Activated naive CD8-positive, alpha-beta T cell treated with anti-CD3 and anti-CD28 coated beads, Interleukin-2, amount 10 ng/mL, durations not matched to agents 7 days and 5 days (primary cell): ENCODE measurements at regions not wholly inside any gene's neighbourhood (a gene's known extent, or its start where the extent isn't known, plus 50 kb on each side); places are given as distances from the start of the nearest gene placed in this dataset.
"Not testable (repeated sequence)": the region's sequence is repeated elsewhere in the genome, so short reads cannot be mapped to it uniquely, and the experiment has no call there.

Experiments used
- ATAC-seq: fragments of 150-1000 bp; cut with Tn5 transposase; one replicate; pipeline ENCODE4 v1.10.0; 2021; ENCODE audit warnings: low read depth, moderate library complexity
- POLR2A ChIA-PET: fragments of 350-600 bp; sonication (Branson Sonifier 250); formaldehyde crosslinking; loops from one replicate; lab custom pipeline; 2021; ENCODE audit warnings: antibody characterized with exemption; lab: Charles Lee
- DNase-seq: peaks from one replicate; pipeline ENCODE4 v3.0.0; 2021
- H3K27ac Mint-ChIP-seq: one replicate; pipeline ENCODE4 v1.8.0; 2022; ENCODE audit warnings: mild to moderate bottlenecking, mixed read lengths
- H3K27me3 Mint-ChIP-seq: one replicate; pipeline ENCODE4 v1.8.0; 2022; ENCODE audit warnings: mild to moderate bottlenecking, moderate library complexity, mixed read lengths
- H3K36me3 Mint-ChIP-seq: one replicate; pipeline ENCODE4 v1.8.0; 2021; ENCODE audit warnings: mild to moderate bottlenecking, mixed read lengths
- H3K4me1 Mint-ChIP-seq: one replicate; pipeline ENCODE4 v1.8.0; 2021; ENCODE audit warnings: mixed read lengths
- H3K4me3 Mint-ChIP-seq: one replicate; pipeline ENCODE4 v1.8.0; 2022; ENCODE audit warnings: mild to moderate bottlenecking, moderate library complexity, mixed read lengths
- H3K9me3 Mint-ChIP-seq: one replicate; pipeline ENCODE4 v1.8.0; 2021; ENCODE audit warnings: mixed read lengths

DNA sequence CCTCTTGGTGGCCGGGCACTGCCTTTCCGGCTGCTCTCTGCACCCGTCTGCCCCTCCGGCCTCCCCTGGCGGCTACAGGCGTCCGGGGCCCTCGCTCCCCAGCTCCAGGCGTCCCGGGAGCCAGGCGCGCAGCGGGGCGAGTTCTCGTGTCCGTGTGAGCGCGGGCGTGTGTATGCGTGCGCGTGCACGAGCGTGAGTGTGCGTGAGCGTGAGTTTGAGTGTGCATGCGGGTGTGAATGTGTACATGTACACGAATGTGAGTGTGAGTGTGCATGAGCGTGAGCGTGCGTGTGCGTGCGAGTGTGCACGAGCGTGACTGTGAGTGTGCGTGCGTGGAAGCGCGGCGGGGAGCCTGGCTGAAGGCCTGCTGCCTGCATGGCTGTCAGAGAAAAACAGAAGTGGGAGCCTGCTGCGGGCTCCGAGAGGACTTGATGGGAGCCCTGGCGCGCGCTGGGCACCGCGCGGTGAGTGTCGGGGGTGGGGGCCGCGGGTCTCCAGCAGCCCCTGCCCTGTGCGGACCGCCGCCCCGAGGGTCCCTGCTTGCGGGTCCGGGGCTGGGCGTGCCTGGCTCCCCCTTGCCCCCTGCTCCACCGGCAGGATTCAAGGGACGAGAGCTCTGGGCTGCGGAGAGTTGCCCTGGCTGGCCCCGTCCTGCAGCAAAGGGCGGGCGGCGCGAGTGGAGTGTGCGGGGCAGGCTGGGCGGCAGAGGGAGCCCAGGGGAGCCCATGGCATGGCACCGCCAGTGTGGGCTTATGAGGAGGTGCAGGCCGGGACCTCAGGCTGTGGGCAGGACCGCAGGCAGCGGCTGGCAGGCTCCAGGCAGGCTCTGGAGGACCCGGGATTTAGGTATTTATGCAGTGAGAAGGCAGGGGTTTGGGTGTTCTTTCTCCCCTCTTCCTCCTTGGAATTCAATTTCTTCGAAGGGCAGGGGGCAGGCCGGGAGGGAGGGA, 75.8 kb upstream of the EN2 start:
- Mint-ChIP-seq H3K27ac (no peak overlapping the region), H3K9me3 (no peaks in the 10 kb centered on the region), H3K4me1 (peaks cover 4% of the 10 kb centered on the region), H3K4me3 (no peak overlapping the region), H3K36me3 (no peaks in the 10 kb centered on the region), H3K27me3 (peaks cover 63% of the 10 kb centered on the region)
- ATAC-seq (no peak), DNase-seq (no peak)
- POLR2A ChIA-PET = no interaction called here

DNA sequence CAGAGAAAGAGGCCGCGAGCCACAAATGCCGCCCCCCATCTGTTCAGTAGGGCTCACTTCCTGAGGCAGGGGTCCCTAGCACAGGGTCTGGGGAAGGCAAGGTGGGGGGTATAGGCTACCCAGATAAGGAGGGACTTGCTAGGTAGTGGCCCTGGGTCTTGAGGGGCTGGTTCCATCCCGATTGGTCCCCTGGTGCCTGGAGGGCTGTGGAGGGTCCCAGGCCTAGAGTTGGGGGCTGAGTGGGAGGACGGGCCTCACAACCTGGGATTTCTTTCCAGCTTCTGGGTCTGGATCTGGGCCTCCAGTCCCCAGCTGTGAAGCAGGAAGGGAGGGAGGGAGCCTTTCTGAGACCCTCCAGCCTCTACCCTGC, 75.1 kb upstream of the EN2 start:
- no peaks in the 10 kb centered on the region for H3K9me3 Mint-ChIP-seq
- H3K4me3 Mint-ChIP-seq = no peak overlapping the region
- H3K27ac Mint-ChIP-seq = no peak overlapping the region
- peaks cover 56% of the 10 kb centered on the region for H3K27me3 Mint-ChIP-seq
- peaks cover 4% of the 10 kb centered on the region for H3K4me1 Mint-ChIP-seq
- no peaks in the 10 kb centered on the region for H3K36me3 Mint-ChIP-seq
- no peak for ATAC-seq
- POLR2A ChIA-PET = no interaction called here
- DNase-seq = no peak

- Mint-ChIP-seq H3K36me3 (no peaks in the 10 kb centered on the region), H3K27ac (no peak overlapping the region), H3K27me3 (peaks cover 51% of the 10 kb centered on the region), H3K4me1 (peaks cover 4% of the 10 kb centered on the region), H3K9me3 (no peaks in the 10 kb centered on the region), H3K4me3 (no peak overlapping the region)
- ATAC-seq (no peak), DNase-seq (no peak)
- POLR2A ChIA-PET = no interaction called here
Measured at GRCh38 chr7:155383756-155384491, 74.0 kb upstream of the EN2 start.

DNA sequence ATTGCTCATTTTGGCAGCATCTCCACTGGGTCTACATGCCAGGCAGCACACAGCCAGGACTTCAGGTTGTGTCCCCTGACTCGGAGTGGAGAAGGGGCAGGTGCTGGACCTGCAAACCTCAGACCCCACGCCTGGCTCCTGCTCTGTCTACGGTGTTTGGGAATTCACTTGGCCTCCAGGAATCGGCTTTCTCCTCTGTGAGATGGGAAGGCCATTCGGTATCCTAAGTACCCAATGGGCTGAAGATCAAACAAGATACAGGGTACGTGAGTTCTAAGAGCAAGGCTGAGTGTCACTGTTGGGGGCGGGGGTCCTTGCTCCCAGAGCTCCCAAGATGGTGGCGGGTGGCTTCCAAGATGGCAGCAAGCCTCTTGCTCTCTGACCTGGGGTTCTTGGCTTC, 73.2 kb upstream of the EN2 start:
- no peak for DNase-seq
- POLR2A ChIA-PET = no interaction called here
- Mint-ChIP-seq H3K9me3 (no peaks in the 10 kb centered on the region), H3K4me1 (peaks cover 4% of the 10 kb centered on the region), H3K27me3 (peaks cover 44% of the 10 kb centered on the region), H3K4me3 (no peak overlapping the region), H3K27ac (no peak overlapping the region), H3K36me3 (no peaks in the 10 kb centered on the region)
- ATAC-seq = no peak

DNA sequence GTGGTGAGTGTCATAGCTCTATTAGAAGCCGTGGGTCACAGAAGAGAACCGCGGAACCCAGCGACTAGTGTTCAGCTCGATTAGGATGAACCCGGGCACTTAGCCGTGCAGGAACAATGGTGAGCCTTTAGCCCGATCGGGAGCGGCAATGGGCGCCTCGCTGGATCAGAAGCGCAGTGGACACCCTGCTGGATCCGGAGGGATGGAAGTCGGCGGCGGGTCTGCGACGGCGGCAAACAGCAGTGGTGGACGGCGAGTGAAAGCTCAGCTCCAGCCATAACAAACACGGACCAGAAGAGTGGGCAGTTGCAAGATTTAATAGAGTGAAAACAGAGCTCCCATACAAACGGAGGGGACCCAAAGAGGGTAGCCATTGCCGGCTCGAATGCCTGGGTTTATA, 72.7 kb upstream of the EN2 start:
- POLR2A ChIA-PET, ATAC-seq: not testable (repeated sequence)
- peaks cover 43% of the 10 kb centered on the region for H3K27me3 Mint-ChIP-seq

DNA sequence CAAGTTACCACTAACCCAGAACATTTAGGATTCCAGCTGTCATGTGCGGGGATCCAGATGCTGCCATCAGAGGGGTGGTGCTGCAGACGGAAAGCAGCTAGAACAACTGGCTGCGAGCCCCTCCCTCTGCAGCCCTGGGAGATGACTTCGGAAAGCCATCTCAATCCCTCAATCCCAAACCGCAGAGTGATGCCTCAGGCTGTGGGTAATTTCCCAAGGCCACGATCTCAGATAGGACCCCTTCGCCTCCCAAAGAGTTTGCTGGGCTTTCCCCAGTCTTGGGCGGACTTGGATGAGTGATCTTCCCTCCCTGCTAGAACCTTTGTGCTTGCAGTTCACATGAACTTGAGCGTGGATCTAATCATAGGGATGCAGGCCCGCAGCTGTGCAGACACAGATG, 71.3 kb upstream of the EN2 start:
- DNase-seq = no peak
- Mint-ChIP-seq H3K4me1 (no peaks in the 10 kb centered on the region), H3K36me3 (no peaks in the 10 kb centered on the region), H3K27me3 (peaks cover 35% of the 10 kb centered on the region), H3K4me3 (no peak overlapping the region), H3K9me3 (no peaks in the 10 kb centered on the region), H3K27ac (no peak overlapping the region)
- POLR2A ChIA-PET = no interaction called here
- ATAC-seq = no peak

More for the DNA sequence above, 72.7 kb upstream of the EN2 start:
- H3K4me3 Mint-ChIP-seq, DNase-seq, H3K27ac Mint-ChIP-seq, H3K36me3 Mint-ChIP-seq, H3K4me1 Mint-ChIP-seq, H3K9me3 Mint-ChIP-seq: not testable (repeated sequence)

GRCh38 chr7:155387066-155387620, 70.8 kb upstream of the EN2 start:
- ATAC-seq (no peak), DNase-seq (no peak)
- Mint-ChIP-seq H3K27ac (no peak overlapping the region), H3K27me3 (peaks cover 31% of the 10 kb centered on the region), H3K9me3 (no peaks in the 10 kb centered on the region), H3K36me3 (no peaks in the 10 kb centered on the region), H3K4me3 (no peak overlapping the region), H3K4me1 (no peaks in the 10 kb centered on the region)
- POLR2A ChIA-PET = no interaction called here

- no peak for ATAC-seq
- POLR2A ChIA-PET = no interaction called here
Measured at GRCh38 chr7:155388561-155388960, 69.4 kb upstream of the EN2 start.

GRCh38 chr7:155391414-155391813, 66.5 kb upstream of the EN2 start:
- Mint-ChIP-seq H3K9me3 (no peaks in the 10 kb centered on the region), H3K27ac (no peak overlapping the region), H3K36me3 (no peaks in the 10 kb centered on the region), H3K4me1 (no peaks in the 10 kb centered on the region), H3K27me3 (peaks cover 16% of the 10 kb centered on the region), H3K4me3 (no peak overlapping the region)
- ATAC-seq (no peak), DNase-seq (no peak)
- POLR2A ChIA-PET = no interaction called here

More at GRCh38 chr7:155388561-155388960, 69.4 kb upstream of the EN2 start:
- Mint-ChIP-seq H3K4me1 (no peaks in the 10 kb centered on the region), H3K9me3 (no peaks in the 10 kb centered on the region), H3K36me3 (no peaks in the 10 kb centered on the region), H3K27me3 (peaks cover 24% of the 10 kb centered on the region), H3K27ac (no peak overlapping the region), H3K4me3 (no peak overlapping the region)
- no peak for DNase-seq

DNA sequence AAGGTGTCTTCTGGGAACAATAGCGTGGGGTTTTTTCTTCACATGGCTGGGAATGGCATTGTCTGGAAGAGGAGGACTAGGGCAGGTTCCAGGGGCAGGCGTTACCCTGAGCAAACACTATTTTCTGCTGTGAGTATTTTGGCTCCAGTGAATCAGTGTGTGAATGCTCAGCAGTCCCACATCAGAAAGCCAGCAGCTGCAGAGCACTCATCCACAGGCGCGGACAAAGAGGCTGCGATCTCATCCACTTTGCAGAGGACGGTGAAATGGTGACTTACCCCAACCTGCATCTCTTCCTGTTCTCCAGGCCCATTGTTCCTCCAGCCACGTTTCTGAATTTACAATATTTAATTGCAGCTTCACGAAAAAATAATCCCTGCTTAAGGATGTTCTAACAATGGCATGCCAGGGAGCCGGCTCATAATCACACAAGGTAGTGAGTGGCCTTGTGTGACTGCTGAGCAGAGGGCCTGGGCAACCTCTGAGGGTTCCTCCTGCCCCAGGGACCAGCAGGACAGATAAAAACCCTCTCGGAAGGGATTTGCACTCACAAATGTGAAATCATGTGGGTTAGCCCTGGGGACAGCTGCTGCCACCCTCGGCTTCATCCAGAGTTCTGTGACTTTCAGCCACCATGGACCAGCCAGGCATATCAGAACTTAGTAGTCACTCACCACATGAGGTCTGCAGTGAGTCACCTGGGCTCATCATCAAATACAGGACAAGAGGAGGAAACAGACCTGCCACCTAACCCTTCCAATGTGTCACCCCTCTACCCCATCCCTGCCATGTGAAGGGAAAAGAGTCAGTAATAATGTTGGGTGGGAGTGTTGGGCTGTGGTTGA, 65.0 kb upstream of the EN2 start:
- DNase-seq (no peak), ATAC-seq (no peak)
- Mint-ChIP-seq H3K27me3 (peaks cover 16% of the 10 kb centered on the region), H3K36me3 (no peaks in the 10 kb centered on the region), H3K9me3 (no peaks in the 10 kb centered on the region), H3K4me1 (no peaks in the 10 kb centered on the region), H3K4me3 (no peak overlapping the region), H3K27ac (no peak overlapping the region)
- POLR2A ChIA-PET = no interaction called here

- POLR2A ChIA-PET = no interaction called here
- no peaks in the 10 kb centered on the region for H3K4me1 Mint-ChIP-seq
- peaks cover 10% of the 10 kb centered on the region for H3K27me3 Mint-ChIP-seq
- ATAC-seq (no peak), DNase-seq (no peak)
- H3K9me3 Mint-ChIP-seq = no peaks in the 10 kb centered on the region
- H3K36me3 Mint-ChIP-seq = no peaks in the 10 kb centered on the region
- H3K4me3 Mint-ChIP-seq = no peak overlapping the region
- H3K27ac Mint-ChIP-seq = no peak overlapping the region
Measured at GRCh38 chr7:155394413-155394812, 63.5 kb upstream of the EN2 start.

DNA sequence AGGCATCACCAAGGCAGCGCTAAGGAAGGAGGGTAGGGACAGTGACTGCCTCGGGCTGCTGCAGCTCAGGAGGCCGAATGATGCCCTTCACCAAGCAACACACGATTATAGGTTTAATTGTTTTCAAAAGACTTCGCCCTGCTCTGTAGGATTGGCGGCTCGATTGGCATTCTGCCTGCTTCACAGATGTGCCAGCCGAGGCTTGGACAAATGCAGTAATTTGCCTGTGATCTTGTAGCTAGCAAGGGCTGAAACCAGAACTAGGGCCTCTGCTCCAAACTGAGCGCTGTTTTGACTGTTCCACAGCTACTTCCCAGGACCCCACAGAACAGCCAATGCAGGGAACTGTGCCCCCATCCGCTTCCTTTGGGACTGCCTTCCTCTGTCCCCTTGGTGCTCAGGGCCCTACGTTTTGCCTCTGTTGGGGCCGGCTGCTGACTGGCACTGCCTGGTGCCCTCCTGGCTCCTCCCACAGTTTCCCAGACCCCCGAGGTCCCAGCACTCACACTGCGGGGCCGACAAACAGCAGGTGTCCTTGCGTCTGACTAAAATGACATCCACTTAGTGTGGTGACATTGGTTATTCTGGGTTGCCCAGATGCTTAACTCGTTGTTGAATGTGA, 62.6 kb upstream of the EN2 start:
- Mint-ChIP-seq H3K27ac (no peak overlapping the region), H3K27me3 (peaks cover 7% of the 10 kb centered on the region), H3K4me1 (no peaks in the 10 kb centered on the region), H3K9me3 (no peaks in the 10 kb centered on the region), H3K4me3 (no peak overlapping the region), H3K36me3 (no peaks in the 10 kb centered on the region)
- POLR2A ChIA-PET = no interaction called here
- DNase-seq = no peak
- ATAC-seq = no peak

GRCh38 chr7:155396661-155397060, 61.3 kb upstream of the EN2 start:
- no peaks in the 10 kb centered on the region for H3K9me3 Mint-ChIP-seq
- POLR2A ChIA-PET = no interaction called here
- no peak overlapping the region for H3K27ac Mint-ChIP-seq
- H3K4me3 Mint-ChIP-seq = no peak overlapping the region
- DNase-seq (no peak), ATAC-seq (no peak)
- H3K36me3 Mint-ChIP-seq = no peaks in the 10 kb centered on the region
- H3K4me1 Mint-ChIP-seq = no peaks in the 10 kb centered on the region
- peaks cover 4% of the 10 kb centered on the region for H3K27me3 Mint-ChIP-seq
